ENCODE measurements at regions not wholly inside any gene's neighbourhood (a gene's known extent, or its start where the extent isn't known, plus 50 kb on each side); places are given as distances from the start of the nearest gene placed in this dataset.

DNA sequence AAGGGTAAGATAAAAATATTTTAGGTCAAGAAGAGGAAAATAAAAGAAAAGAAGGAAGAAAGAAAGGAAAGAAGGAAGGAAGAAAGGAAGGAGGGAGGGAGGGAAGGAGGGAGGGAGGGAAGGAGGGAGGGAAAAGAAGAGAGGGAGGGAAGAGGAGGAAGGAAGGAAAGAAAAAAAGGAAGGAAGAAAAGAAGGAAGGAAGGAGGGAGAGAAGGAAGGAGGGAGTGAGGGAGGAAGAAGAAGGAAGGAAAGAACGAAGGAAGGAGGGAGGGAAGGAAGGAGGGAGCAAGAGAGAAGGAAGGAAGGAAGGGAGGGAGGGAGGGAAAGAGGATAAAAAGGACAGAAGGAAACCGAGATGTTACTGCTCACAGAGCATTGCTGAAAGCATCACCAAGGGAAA lies 209.5 kb upstream of the PITRM1 start:
- Histone ChIP-seq H3K4me3 (replicated peaks; ENCODE audit: insufficient read depth, low read length) (no peak overlapping the region), H3K27ac (replicated peaks) (no peak overlapping the region), H3K27me3 (ENCODE audit: insufficient read depth, poor library complexity, severe bottlenecking) (no peaks in the 10 kb centered on the region)
- DNase-seq (ENCODE audit: low read depth in 1 of 2, low spot score in 1 of 2): no peak
- TF ChIP-seq GABPA (IDR thresholded peaks at IDR 0.05; ENCODE audit: low read depth) (no peak), SPI1 (IDR thresholded peaks at IDR 0.05; ENCODE audit: borderline replicate concordance, low read depth) (no peak)
- TF ChIP-seq, protein P1, sequence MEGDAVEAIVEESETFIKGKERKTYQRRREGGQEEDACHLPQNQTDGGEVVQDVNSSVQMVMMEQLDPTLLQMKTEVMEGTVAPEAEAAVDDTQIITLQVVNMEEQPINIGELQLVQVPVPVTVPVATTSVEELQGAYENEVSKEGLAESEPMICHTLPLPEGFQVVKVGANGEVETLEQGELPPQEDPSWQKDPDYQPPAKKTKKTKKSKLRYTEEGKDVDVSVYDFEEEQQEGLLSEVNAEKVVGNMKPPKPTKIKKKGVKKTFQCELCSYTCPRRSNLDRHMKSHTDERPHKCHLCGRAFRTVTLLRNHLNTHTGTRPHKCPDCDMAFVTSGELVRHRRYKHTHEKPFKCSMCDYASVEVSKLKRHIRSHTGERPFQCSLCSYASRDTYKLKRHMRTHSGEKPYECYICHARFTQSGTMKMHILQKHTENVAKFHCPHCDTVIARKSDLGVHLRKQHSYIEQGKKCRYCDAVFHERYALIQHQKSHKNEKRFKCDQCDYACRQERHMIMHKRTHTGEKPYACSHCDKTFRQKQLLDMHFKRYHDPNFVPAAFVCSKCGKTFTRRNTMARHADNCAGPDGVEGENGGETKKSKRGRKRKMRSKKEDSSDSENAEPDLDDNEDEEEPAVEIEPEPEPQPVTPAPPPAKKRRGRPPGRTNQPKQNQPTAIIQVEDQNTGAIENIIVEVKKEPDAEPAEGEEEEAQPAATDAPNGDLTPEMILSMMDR (IDR thresholded peaks at IDR 0.05; ENCODE audit: insufficient read depth, low read length): no peak

- TF ChIP-seq GABPA (IDR thresholded peaks at IDR 0.05; ENCODE audit: low read depth): no peak
- TF ChIP-seq, protein P1 (IDR thresholded peaks at IDR 0.05; ENCODE audit: insufficient read depth, low read length): no peak
- no peak for TF ChIP-seq SPI1 (IDR thresholded peaks at IDR 0.05; ENCODE audit: borderline replicate concordance, low read depth)
- no peak for TF ChIP-seq REST (IDR thresholded peaks at IDR 0.05; ENCODE audit: insufficient replicate concordance, low read depth)
- TF ChIP-seq POLR2AphosphoS5 (IDR thresholded peaks at IDR 0.05; ENCODE audit: low read depth): no peak
- Histone ChIP-seq H3K27ac (replicated peaks) (no peak overlapping the region), H3K4me3 (replicated peaks; ENCODE audit: insufficient read depth, low read length) (no peak overlapping the region), H3K27me3 (ENCODE audit: insufficient read depth, poor library complexity, severe bottlenecking) (no peaks in the 10 kb centered on the region)
- no peak for DNase-seq (ENCODE audit: low read depth in 1 of 2, low spot score in 1 of 2)
These were observed 207.9 kb upstream of the PITRM1 start for GRCh38 chr10:3380406-3381050.

DNA sequence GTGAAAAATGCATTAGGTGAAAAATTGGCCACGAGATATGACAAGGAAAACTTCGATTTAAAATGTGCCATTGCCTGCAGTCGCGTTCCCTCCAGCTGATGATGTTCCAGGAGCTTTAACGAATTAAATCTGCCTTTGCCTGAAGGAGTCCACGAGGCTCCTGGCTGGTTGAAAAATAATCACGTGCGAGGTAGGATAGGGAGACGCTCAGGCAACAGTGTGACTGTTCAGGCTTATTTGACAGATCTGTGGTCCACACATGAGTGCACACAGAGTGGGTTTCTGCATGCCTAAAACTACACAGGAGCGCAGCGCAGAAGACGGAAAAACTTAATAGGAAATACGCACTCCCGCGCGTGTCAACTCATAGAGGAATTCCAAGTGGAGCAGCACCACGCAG lies 204.0 kb upstream of the PITRM1 start:
- no peak overlapping the region for H3K27ac ChIP-seq (replicated peaks)

More for the DNA sequence above, 204.0 kb upstream of the PITRM1 start:
- Histone ChIP-seq H3K27me3 (ENCODE audit: insufficient read depth, poor library complexity, severe bottlenecking) (no peaks in the 10 kb centered on the region), H3K4me3 (replicated peaks; ENCODE audit: insufficient read depth, low read length) (no peak overlapping the region)
- DNase-seq (ENCODE audit: low read depth in 1 of 2, low spot score in 1 of 2): no peak
- no peak for TF ChIP-seq POLR2AphosphoS5 (IDR thresholded peaks at IDR 0.05; ENCODE audit: low read depth)
- no peak for TF ChIP-seq SPI1 (IDR thresholded peaks at IDR 0.05; ENCODE audit: borderline replicate concordance, low read depth)
- TF ChIP-seq, protein P1 (IDR thresholded peaks at IDR 0.05; ENCODE audit: insufficient read depth, low read length): no peak
- no peak for TF ChIP-seq REST (IDR thresholded peaks at IDR 0.05; ENCODE audit: insufficient replicate concordance, low read depth)
- TF ChIP-seq GABPA (IDR thresholded peaks at IDR 0.05; ENCODE audit: low read depth): no peak
